GM12874 (cell line): ENCODE measurements at regions not wholly inside any gene's neighbourhood (a gene's known extent, or its start where the extent isn't known, plus 50 kb on each side); places are given as distances from the start of the nearest gene placed in this dataset.

Source experiments
- TF ChIP-seq, protein P1 (sequence below): IDR thresholded peaks from 2 replicates; pipeline ENCODE4 v1.5.1; 2011; ENCODE audit warnings: low read depth, mild to moderate bottlenecking, control low read depth, low read length, moderate library complexity; ENCODE audit not compliant: insufficient read depth

GRCh38 chr4:81571105-81571504 is 99.4 kb upstream of the RASGEF1B start:
- TF ChIP-seq, protein P1, sequence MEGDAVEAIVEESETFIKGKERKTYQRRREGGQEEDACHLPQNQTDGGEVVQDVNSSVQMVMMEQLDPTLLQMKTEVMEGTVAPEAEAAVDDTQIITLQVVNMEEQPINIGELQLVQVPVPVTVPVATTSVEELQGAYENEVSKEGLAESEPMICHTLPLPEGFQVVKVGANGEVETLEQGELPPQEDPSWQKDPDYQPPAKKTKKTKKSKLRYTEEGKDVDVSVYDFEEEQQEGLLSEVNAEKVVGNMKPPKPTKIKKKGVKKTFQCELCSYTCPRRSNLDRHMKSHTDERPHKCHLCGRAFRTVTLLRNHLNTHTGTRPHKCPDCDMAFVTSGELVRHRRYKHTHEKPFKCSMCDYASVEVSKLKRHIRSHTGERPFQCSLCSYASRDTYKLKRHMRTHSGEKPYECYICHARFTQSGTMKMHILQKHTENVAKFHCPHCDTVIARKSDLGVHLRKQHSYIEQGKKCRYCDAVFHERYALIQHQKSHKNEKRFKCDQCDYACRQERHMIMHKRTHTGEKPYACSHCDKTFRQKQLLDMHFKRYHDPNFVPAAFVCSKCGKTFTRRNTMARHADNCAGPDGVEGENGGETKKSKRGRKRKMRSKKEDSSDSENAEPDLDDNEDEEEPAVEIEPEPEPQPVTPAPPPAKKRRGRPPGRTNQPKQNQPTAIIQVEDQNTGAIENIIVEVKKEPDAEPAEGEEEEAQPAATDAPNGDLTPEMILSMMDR = no peak

DNA sequence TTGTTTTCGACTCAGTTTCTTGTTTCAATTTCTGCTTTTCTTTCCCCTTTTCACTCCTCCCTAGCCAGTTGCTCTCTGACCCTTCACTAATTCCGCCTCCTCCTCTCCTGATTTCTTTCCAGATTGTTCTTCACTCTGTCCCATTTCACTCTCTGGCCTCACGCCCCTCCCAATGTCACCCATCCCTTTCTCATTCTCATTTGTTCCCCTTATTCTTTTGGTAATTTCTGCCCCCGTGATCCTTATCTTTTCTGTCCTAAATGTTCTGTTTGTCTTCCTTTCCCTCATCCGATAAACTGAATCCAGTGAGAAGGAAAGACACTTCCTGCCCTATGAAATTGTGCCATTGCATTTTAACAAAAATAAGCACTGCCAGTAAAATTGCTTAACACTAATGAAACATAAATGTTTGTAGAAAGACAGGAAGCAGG is 94.5 kb upstream of the RASGEF1B start:
- TF ChIP-seq, protein P1 = no peak

DNA sequence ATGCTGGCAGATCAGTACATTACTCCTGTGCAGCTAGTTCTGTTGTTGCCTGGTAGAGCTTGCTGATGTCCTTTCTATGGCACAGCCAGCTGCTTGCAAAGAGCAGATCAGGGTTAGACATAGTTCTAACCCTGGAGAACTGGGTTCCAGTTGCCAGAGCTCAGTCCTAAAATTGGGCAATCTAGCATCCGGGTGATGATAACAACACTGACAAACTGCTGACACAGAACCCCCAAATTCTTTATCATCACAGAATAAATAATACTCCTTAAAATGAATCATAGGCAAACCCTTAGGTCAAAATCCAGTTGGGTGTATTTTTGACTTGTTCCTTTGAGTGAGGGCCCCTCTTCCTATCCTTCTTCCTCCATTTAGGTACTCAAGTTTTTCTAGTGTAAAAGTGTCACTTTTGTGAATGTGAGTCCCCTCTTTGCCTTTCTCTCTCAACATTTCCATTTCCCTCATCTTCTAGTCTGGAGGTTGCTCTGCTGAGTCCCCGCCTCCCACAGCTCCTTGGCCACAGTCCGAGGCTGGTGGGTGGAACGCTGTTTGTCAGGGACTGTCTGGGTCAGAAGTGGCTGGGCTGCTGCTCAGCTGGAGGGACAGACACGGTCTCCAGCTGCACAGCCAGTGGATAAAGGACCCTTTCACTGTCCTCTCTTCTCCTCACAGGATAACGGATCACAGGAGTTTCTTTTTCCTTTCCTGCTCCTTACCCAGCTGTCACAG is 93.6 kb upstream of the RASGEF1B start:
- TF ChIP-seq, protein P1 = no peak

- TF ChIP-seq, protein P1 = no peak
Observed at GRCh38 chr4:81564025-81564424, 92.3 kb upstream of the RASGEF1B start.

GRCh38 chr4:81562093-81562492 is 90.4 kb upstream of the RASGEF1B start:
- TF ChIP-seq, protein P1 = no peak

DNA sequence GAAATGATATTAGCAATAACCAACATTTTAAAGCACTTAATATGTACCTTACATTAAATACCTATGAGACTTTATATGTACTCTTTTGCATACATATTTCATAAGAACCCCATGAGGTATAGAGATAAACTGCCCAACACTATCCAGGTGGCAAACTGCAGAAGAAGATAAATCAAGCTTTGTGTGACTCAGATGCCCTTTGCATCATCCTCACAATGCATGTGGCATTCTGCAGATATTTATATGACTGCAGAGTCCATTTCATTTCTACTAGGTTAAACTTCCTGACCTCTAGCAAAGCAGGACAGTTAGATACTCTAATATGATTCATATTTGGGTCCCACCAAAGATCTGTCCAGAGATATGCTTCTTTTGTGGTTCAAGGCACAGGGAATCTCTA is 85.6 kb upstream of the RASGEF1B start:
- TF ChIP-seq, protein P1 = no peak

DNA sequence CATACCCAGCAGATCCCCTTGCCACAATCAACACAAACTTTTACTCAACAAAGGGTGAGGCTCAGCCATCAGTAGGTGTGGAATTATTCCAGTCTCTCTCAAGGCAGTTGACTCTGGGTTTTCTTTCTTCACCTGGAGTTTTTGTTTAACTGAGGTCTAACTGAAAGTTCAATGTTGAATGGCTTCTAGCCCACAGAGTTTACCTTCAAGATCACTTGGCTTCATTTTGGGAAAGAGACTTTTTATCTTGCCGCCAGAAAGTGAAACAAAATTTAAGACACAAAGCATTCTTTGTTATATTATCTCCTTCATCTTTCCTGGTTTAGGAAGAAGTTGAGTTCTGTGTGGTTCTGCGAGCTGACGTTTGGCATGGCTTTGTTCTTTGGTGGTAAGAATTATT is 83.8 kb upstream of the RASGEF1B start:
- TF ChIP-seq, protein P1 = no peak

DNA sequence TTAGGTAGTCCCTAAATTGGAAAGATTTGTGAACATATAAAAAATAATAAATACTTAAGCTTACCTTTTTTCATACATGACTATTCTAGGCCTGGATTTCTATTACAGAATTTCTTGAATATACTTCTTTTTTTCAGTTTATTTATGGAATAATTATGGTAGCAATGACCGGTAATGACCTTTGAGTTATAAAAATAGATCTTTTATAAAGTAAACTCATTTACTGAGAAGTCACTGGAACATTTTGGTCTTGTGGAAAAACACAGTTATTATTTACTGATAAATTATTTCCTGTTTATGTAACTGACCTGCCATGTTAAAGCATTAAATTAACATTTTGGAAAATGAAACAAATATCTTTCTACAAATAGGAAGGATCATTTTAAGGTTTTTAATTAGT is 80.4 kb upstream of the RASGEF1B start:
- TF ChIP-seq, protein P1 = no peak
